ENCODE measurements at regions not wholly inside any gene's neighbourhood (a gene's known extent, or its start where the extent isn't known, plus 50 kb on each side); places are given as distances from the start of the nearest gene placed in this dataset.

DNA sequence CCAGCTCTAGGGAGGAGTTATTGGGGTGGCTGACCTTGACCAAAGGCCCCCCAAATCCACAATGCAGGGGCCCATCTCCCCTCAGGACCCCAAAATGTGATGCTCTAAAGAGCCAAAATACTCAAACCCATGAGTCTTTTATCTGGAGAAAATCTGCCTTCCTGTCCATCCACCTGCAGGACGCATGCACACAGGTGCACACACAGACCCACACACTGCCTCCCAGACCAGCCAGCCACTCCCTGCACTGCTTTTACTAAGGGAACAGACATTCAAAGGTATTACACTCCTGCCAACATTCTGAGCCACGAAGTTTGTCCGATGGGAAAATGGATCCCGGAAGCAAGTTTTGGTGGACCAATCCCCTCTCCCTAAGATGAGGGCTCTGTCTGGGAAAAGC is 76.1 kb upstream of the CDH5 start:
- H3K4me1 ChIP-seq (ENCODE audit: control insufficient read depth, insufficient read depth, low read length, poor library complexity, severe bottlenecking): no peaks in the 10 kb centered on the region
- no peak for DNase-seq
- H3K4me3 ChIP-seq (ENCODE audit: insufficient read depth, low read depth, low read length, poor library complexity, severe bottlenecking): no peak overlapping the region
- H3K27ac ChIP-seq (ENCODE audit: insufficient read depth, low read length, poor library complexity, severe bottlenecking): no peak overlapping the region
- H3K36me3 ChIP-seq (ENCODE audit: control insufficient read depth, insufficient read depth, low read length): no peaks in the 10 kb centered on the region
- H3K9me3 ChIP-seq (ENCODE audit: control insufficient read depth, low read length): no peaks in the 10 kb centered on the region
- H3K27me3 ChIP-seq (replicated peaks; ENCODE audit: control insufficient read depth, insufficient read depth, low read length, poor library complexity, severe bottlenecking): no peaks in the 10 kb centered on the region

DNA sequence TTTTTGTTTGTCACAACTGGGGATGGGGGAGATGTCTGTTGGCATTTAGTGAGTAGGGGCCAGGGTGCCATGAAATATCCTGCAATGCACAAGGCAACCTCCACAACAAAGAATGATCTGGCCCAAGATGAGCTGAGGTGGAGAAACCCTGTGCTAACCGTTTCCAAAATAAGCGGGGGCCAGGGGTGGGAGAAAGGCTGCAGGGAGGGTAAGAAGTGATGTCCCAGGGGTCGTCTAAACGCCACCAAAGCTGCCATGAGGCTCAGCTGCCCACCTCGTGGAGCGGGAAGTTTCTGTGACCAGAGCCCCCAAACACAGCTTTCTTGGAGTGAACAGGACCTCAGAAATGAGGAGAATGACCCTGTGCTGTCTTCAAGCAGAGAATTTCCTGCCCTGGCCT is 76.5 kb upstream of the CDH5 start:
- no peak for DNase-seq
- no peak overlapping the region for H3K27ac ChIP-seq (ENCODE audit: insufficient read depth, low read length, poor library complexity, severe bottlenecking)
- H3K4me3 ChIP-seq (ENCODE audit: insufficient read depth, low read depth, low read length, poor library complexity, severe bottlenecking): no peak overlapping the region
- H3K36me3 ChIP-seq (ENCODE audit: control insufficient read depth, insufficient read depth, low read length): no peaks in the 10 kb centered on the region
- no peaks in the 10 kb centered on the region for H3K4me1 ChIP-seq (ENCODE audit: control insufficient read depth, insufficient read depth, low read length, poor library complexity, severe bottlenecking)
- H3K27me3 ChIP-seq (replicated peaks; ENCODE audit: control insufficient read depth, insufficient read depth, low read length, poor library complexity, severe bottlenecking): no peaks in the 10 kb centered on the region
- no peaks in the 10 kb centered on the region for H3K9me3 ChIP-seq (ENCODE audit: control insufficient read depth, low read length)

DNA sequence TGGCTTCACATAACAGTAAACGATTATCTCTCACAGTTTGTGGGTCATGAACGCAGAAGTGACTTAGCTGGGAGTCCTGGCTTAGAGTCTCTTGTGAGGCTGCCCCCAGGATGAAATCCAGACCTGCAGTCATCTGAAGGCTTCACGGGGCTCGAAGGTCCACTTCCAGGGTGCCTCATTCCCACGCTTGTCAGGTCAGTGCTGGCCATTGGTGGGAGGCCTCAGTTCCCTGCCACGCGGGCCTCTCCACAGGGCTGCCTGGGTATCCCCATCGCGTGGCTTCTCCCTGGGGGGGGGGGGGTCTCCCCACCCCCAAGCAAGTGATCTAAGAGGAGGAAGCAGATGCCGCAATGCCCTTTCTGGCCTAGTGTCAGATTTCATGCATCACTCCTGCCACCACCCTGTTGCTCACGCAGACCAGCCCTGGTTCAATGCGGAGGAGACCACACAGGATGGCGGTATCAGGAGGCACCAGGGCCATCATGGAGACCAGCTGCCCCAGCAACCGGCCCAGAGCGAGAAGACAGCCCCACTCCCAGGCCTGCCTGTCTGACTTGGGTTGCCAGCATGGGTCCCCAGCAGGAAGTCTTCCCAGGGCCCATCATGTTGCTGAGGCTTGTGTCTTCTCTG is 77.3 kb upstream of the CDH5 start:
- Histone ChIP-seq H3K36me3 (ENCODE audit: control insufficient read depth, insufficient read depth, low read length) (no peaks in the 10 kb centered on the region), H3K9me3 (ENCODE audit: control insufficient read depth, low read length) (no peaks in the 10 kb centered on the region), H3K4me3 (ENCODE audit: insufficient read depth, low read depth, low read length, poor library complexity, severe bottlenecking) (no peak overlapping the region), H3K27me3 (replicated peaks; ENCODE audit: control insufficient read depth, insufficient read depth, low read length, poor library complexity, severe bottlenecking) (no peaks in the 10 kb centered on the region), H3K4me1 (ENCODE audit: control insufficient read depth, insufficient read depth, low read length, poor library complexity, severe bottlenecking) (no peaks in the 10 kb centered on the region), H3K27ac (ENCODE audit: insufficient read depth, low read length, poor library complexity, severe bottlenecking) (no peak overlapping the region)
- no peak for DNase-seq

DNA sequence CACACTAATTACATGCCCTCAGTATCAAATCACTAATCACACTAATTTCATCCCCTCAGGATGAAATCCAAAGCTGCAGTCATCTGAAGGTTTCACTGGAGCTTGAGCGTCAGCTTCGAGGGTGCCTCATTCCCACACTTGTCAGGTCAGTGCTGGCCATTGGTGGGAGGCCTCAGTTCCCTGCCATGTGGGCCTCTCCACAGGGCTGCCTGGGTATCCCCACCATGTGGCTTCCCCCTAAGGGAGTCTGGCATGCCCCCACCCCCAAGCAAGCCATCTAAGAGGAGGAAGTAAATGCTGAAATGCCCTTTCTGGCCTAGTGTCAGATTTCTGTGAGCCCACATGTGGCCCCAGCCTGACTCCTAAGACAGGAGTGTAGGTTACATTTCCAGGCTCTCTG is 78.6 kb upstream of the CDH5 start:
- no peaks in the 10 kb centered on the region for H3K4me1 ChIP-seq (ENCODE audit: control insufficient read depth, insufficient read depth, low read length, poor library complexity, severe bottlenecking)
- H3K4me3 ChIP-seq (ENCODE audit: insufficient read depth, low read depth, low read length, poor library complexity, severe bottlenecking): no peak overlapping the region
- H3K36me3 ChIP-seq (ENCODE audit: control insufficient read depth, insufficient read depth, low read length): no peaks in the 10 kb centered on the region
- H3K9me3 ChIP-seq (ENCODE audit: control insufficient read depth, low read length): no peaks in the 10 kb centered on the region
- H3K27ac ChIP-seq (ENCODE audit: insufficient read depth, low read length, poor library complexity, severe bottlenecking): no peak overlapping the region
- no peaks in the 10 kb centered on the region for H3K27me3 ChIP-seq (replicated peaks; ENCODE audit: control insufficient read depth, insufficient read depth, low read length, poor library complexity, severe bottlenecking)
- no peak for DNase-seq

DNA sequence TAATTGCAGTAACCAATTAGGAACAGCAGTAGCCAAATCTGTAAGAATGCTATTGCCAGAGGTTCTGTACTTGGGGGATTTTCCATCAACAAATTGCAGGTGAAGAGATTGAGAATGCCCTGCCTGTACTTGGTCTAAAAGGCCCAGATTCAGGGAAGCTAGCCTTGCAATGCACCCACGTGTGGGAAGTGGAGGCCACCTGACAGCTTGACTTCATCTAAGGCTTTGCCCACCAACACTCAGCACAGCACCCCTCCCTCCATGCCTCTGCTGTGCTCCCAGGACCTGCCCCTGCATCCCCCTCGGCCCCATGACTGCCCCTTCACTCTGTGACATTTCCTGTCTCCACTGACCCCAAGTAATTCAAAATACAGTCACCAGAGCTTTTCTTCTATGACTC is 79.1 kb upstream of the CDH5 start:
- no peak for DNase-seq
- H3K4me3 ChIP-seq (ENCODE audit: insufficient read depth, low read depth, low read length, poor library complexity, severe bottlenecking): no peak overlapping the region

DNA sequence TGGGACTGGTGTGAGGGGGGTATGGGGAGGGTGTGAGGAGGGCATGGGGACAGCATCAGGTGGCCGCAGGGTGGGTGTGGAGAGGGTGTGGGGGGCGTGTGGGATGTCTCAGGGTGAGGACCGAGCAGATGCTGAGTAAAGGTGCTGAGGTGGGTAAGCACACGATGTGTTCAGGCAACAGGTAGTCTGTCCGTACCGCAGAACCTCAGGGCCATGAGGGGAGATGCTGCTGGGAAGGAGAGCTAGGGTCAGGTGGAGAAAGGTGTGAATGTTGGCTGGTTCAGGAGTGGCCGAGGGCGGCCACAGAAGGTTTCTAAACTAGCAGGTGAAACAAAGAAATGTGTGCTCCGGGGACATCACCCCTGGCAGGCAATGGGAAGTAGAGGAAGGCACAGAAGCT is 80.0 kb upstream of the CDH5 start:
- Histone ChIP-seq H3K4me1 (ENCODE audit: control insufficient read depth, insufficient read depth, low read length, poor library complexity, severe bottlenecking) (no peaks in the 10 kb centered on the region), H3K4me3 (ENCODE audit: insufficient read depth, low read depth, low read length, poor library complexity, severe bottlenecking) (no peak overlapping the region), H3K9me3 (ENCODE audit: control insufficient read depth, low read length) (no peaks in the 10 kb centered on the region), H3K36me3 (ENCODE audit: control insufficient read depth, insufficient read depth, low read length) (no peaks in the 10 kb centered on the region), H3K27me3 (replicated peaks; ENCODE audit: control insufficient read depth, insufficient read depth, low read length, poor library complexity, severe bottlenecking) (no peaks in the 10 kb centered on the region), H3K27ac (ENCODE audit: insufficient read depth, low read length, poor library complexity, severe bottlenecking) (no peak overlapping the region)
- no peak for DNase-seq

More for the DNA sequence above, 79.1 kb upstream of the CDH5 start:
- H3K9me3 ChIP-seq (ENCODE audit: control insufficient read depth, low read length): no peaks in the 10 kb centered on the region
- no peaks in the 10 kb centered on the region for H3K36me3 ChIP-seq (ENCODE audit: control insufficient read depth, insufficient read depth, low read length)
- H3K27ac ChIP-seq (ENCODE audit: insufficient read depth, low read length, poor library complexity, severe bottlenecking): no peak overlapping the region
- no peaks in the 10 kb centered on the region for H3K27me3 ChIP-seq (replicated peaks; ENCODE audit: control insufficient read depth, insufficient read depth, low read length, poor library complexity, severe bottlenecking)
- no peaks in the 10 kb centered on the region for H3K4me1 ChIP-seq (ENCODE audit: control insufficient read depth, insufficient read depth, low read length, poor library complexity, severe bottlenecking)

DNA sequence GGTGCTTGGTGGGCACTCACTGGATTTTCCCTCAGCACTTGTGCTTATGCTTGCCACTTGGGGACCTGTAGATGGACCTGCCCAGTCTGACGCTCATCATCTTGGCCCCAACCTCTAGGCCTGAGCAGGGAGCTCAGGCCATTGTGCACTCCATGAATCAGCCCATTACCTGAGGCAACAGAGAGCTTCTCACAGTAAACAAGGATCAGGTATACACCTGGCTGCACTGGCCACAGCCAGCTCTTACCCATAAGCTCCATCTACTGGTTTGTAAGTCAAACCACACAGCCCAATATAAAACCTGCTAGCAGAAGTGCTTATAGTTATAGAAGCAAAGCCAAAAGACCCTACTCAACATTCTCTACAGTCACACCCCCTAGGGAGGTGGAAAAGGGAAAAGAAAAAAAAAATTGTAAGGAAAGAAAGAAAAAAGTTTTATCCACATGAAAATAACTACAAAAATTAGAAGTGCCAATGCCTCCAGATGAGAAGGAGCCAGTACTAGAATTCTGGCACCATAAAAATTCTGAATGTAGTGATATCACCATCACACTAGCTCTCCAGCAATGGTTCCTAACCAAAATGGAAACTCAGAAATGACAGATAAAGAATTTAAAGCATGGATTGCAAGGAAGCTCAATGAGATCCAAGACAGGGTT is 87.8 kb upstream of the CDH5 start:
- Histone ChIP-seq H3K4me1 (ENCODE audit: control insufficient read depth, insufficient read depth, low read length, poor library complexity, severe bottlenecking) (no peaks in the 10 kb centered on the region), H3K4me3 (ENCODE audit: insufficient read depth, low read depth, low read length, poor library complexity, severe bottlenecking) (no peak overlapping the region), H3K27me3 (replicated peaks; ENCODE audit: control insufficient read depth, insufficient read depth, low read length, poor library complexity, severe bottlenecking) (no peaks in the 10 kb centered on the region), H3K27ac (ENCODE audit: insufficient read depth, low read length, poor library complexity, severe bottlenecking) (no peak overlapping the region), H3K9me3 (ENCODE audit: control insufficient read depth, low read length) (no peaks in the 10 kb centered on the region), H3K36me3 (ENCODE audit: control insufficient read depth, insufficient read depth, low read length) (no peaks in the 10 kb centered on the region)
- DNase-seq: no peak

DNA sequence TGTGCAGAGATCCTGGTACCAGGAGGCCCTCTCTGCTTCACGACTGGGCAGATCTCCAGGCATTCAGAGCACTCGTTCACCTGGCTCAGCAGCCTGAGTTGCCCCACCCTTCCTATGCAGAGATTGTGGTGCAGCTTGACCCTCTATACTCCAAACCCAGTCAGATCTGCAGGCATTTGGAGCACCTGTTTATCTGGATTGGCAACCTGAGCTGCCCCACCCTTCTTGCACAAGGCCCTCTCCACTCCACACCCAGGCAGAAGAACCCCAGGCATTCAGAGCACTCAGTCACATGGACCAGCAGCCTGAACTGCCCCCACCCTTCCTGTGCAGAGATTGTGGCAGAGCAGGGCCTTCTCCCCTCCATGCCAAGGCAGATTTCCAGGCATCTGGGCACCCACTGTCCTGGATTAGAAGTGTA is 88.4 kb upstream of the CDH5 start:
- no peaks in the 10 kb centered on the region for H3K27me3 ChIP-seq (replicated peaks; ENCODE audit: control insufficient read depth, insufficient read depth, low read length, poor library complexity, severe bottlenecking)
- no peak overlapping the region for H3K4me3 ChIP-seq (ENCODE audit: insufficient read depth, low read depth, low read length, poor library complexity, severe bottlenecking)
- no peaks in the 10 kb centered on the region for H3K36me3 ChIP-seq (ENCODE audit: control insufficient read depth, insufficient read depth, low read length)
- no peak overlapping the region for H3K27ac ChIP-seq (ENCODE audit: insufficient read depth, low read length, poor library complexity, severe bottlenecking)
- H3K9me3 ChIP-seq (ENCODE audit: control insufficient read depth, low read length): no peaks in the 10 kb centered on the region
- no peaks in the 10 kb centered on the region for H3K4me1 ChIP-seq (ENCODE audit: control insufficient read depth, insufficient read depth, low read length, poor library complexity, severe bottlenecking)
- DNase-seq: no peak

DNA sequence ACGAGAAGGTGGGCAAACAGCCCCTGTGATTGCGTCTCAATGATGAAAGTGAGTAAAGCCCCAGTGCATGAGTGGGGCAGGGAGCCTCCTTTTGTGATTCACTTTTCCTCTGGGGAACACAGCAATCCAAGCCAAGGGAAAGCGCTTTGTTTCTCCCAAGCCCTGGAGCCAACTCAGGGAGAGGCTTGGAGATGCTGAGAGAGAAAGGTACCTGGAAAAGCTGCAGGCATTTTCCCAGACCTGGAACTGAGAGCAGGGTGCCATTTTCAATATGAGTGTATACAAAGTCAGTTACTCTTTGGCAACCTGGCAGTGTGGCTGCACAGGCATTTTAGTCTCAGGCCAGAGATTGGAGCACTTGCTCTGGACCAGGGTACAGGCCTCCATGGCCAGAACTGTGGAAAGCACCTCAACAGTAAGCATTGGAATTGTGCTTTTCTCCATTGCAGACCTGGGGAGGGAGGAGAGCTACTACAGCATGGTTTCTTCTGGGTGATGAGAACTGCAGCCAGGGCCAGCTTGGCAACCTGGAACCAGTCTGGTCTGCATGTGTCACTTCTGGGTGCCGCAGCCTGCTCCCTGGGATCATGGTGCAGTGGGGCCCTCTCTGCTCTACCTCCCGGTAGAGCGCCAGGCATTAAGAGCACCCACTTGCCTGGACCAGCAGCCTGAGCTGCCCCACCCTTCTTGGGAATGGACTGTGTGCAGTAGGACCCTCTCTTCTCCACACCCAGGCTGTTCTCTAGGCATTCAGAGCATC is 89.0 kb upstream of the CDH5 start:
- Histone ChIP-seq H3K36me3 (ENCODE audit: control insufficient read depth, insufficient read depth, low read length) (no peaks in the 10 kb centered on the region), H3K9me3 (ENCODE audit: control insufficient read depth, low read length) (no peaks in the 10 kb centered on the region), H3K4me3 (ENCODE audit: insufficient read depth, low read depth, low read length, poor library complexity, severe bottlenecking) (no peak overlapping the region), H3K4me1 (ENCODE audit: control insufficient read depth, insufficient read depth, low read length, poor library complexity, severe bottlenecking) (no peaks in the 10 kb centered on the region), H3K27me3 (replicated peaks; ENCODE audit: control insufficient read depth, insufficient read depth, low read length, poor library complexity, severe bottlenecking) (no peaks in the 10 kb centered on the region), H3K27ac (ENCODE audit: insufficient read depth, low read length, poor library complexity, severe bottlenecking) (no peak overlapping the region)
- no peak for DNase-seq

DNA sequence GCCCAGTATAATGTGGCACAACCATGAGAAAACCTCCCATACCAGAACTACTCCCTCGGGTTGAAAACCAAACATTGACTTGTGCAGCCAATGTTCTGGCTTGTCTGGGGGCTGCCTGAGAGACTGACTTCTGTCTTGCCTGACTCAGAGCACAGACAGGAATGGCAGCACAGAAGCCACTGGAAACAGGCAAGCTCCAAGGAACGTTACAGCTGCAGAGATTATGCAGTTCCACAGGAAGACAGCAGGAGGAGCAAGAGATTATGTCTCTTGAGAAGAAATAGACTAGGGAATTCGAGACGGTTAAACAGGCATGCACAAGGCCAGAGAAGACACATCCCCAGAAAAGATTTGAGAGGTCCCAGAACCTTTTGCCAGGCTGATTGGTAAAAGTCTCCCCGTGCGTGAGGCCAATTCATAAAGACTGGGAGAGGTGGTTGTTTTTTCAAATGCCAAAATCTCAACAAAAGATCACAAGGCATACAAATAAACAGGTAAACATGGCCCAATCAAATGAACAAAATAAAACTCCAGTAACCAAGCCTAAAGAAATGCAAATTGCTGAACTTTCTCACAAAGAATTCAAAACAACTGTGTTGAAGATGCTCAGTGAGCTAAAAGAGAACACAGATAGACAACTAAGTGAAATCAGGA is 90.6 kb upstream of the CDH5 start:
- no peaks in the 10 kb centered on the region for H3K36me3 ChIP-seq (ENCODE audit: control insufficient read depth, insufficient read depth, low read length)
- no peaks in the 10 kb centered on the region for H3K4me1 ChIP-seq (ENCODE audit: control insufficient read depth, insufficient read depth, low read length, poor library complexity, severe bottlenecking)
- no peak overlapping the region for H3K4me3 ChIP-seq (ENCODE audit: insufficient read depth, low read depth, low read length, poor library complexity, severe bottlenecking)
- H3K27ac ChIP-seq (ENCODE audit: insufficient read depth, low read length, poor library complexity, severe bottlenecking): no peak overlapping the region
- H3K27me3 ChIP-seq (replicated peaks; ENCODE audit: control insufficient read depth, insufficient read depth, low read length, poor library complexity, severe bottlenecking): no peaks in the 10 kb centered on the region
- H3K9me3 ChIP-seq (ENCODE audit: control insufficient read depth, low read length): no peaks in the 10 kb centered on the region
- DNase-seq: no peak
